GM21360 (cell line): ENCODE measurements at regions not wholly inside any gene's neighbourhood (a gene's known extent, or its start where the extent isn't known, plus 50 kb on each side); places are given as distances from the start of the nearest gene placed in this dataset.

Experiments used
- ATAC-seq: cut with Tn5 transposase; IDR thresholded peaks from one replicate; pipeline ENCODE4 v1.9.1; 2021; ENCODE audit warnings: mild to moderate bottlenecking, moderate library complexity; ENCODE audit not compliant: unreplicated experiment

- no peak for ATAC-seq
Observed at GRCh38 chr3:18837137-18837755, 311.1 kb upstream of the KCNH8 start.

- no peak for ATAC-seq
Observed at GRCh38 chr3:18835021-18835420, 313.3 kb upstream of the KCNH8 start.

GRCh38 chr3:18830087-18830486 is 318.2 kb upstream of the KCNH8 start:
- no peak for ATAC-seq

- ATAC-seq, result no peak
Observed at GRCh38 chr3:18828637-18829036, 319.7 kb upstream of the KCNH8 start.

GRCh38 chr3:18827664-18828063 is 320.6 kb upstream of the KCNH8 start:
- no peak for ATAC-seq

GRCh38 chr3:18825665-18826064 is 322.6 kb upstream of the KCNH8 start:
- ATAC-seq, result no peak

- no peak for ATAC-seq
Observed at GRCh38 chr3:18813300-18813699, 335.0 kb upstream of the KCNH8 start.

GRCh38 chr3:18812316-18812715 is 336.0 kb upstream of the KCNH8 start:
- ATAC-seq, result no peak

- ATAC-seq, result no peak
Observed at GRCh38 chr3:18810306-18810661, 338.0 kb upstream of the KCNH8 start.

- no peak for ATAC-seq
Observed at GRCh38 chr3:18809640-18810305, 338.5 kb upstream of the KCNH8 start.

- ATAC-seq, result no peak
Observed at GRCh38 chr3:18808429-18808828, 339.9 kb upstream of the KCNH8 start.

- ATAC-seq, result no peak
Observed at GRCh38 chr3:18807593-18807992, 340.7 kb upstream of the KCNH8 start.

- no peak for ATAC-seq
Observed at GRCh38 chr3:18806633-18807032, 341.7 kb upstream of the KCNH8 start.

- no peak for ATAC-seq
Observed at GRCh38 chr3:18797378-18797777, 350.9 kb upstream of the KCNH8 start.

GRCh38 chr3:18795078-18795477 is 353.2 kb upstream of the KCNH8 start:
- ATAC-seq, result no peak

- ATAC-seq, result no peak
Observed at GRCh38 chr3:18791752-18792151, 356.6 kb upstream of the KCNH8 start.

- ATAC-seq, result no peak
Observed at GRCh38 chr3:18791182-18791581, 357.1 kb upstream of the KCNH8 start.

GRCh38 chr3:18790384-18790783 is 357.9 kb upstream of the KCNH8 start:
- ATAC-seq, result no peak

- no peak for ATAC-seq
Observed at GRCh38 chr3:18789734-18790133, 358.6 kb upstream of the KCNH8 start.

- no peak for ATAC-seq
Observed at GRCh38 chr3:18787441-18787840, 360.9 kb upstream of the KCNH8 start.

- no peak for ATAC-seq
Observed at GRCh38 chr3:18786650-18787323, 361.5 kb upstream of the KCNH8 start.

- ATAC-seq, result no peak
Observed at GRCh38 chr3:18782191-18782590, 357.1 kb upstream of the SATB1 start.
